HG03575 (cell line): ENCODE measurements at regions not wholly inside any gene's neighbourhood (a gene's known extent, or its start where the extent isn't known, plus 50 kb on each side); places are given as distances from the start of the nearest gene placed in this dataset.

ENCODE experiments used
- ATAC-seq: cut with Tn5 transposase; IDR thresholded peaks from one replicate; pipeline ENCODE4 v1.9.1; 2021; ENCODE audit not compliant: unreplicated experiment, insufficient number of reproducible peaks, low FRiP score; ENCODE audit errors: extremely low read depth

DNA sequence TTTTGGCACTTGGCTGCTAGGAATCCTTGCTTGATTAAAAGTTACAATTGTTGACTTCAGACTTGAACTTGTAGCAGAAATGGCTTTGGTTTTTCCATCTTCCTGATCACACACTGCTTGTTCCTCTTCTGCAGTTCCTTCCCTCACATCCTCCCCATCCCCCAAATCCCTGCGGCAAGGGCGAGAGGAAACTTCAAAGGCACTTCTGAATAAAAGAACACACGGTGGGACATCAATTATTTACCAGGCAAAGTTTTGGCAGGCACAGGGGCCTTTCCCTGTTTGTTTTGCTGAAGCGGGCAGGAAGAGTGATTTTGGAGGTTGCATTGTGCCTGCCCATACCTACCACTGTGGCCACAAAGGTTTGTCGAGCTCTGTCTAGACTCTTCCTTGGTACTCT lies 260.9 kb downstream of the KIF4B start:
- no peak for ATAC-seq

DNA sequence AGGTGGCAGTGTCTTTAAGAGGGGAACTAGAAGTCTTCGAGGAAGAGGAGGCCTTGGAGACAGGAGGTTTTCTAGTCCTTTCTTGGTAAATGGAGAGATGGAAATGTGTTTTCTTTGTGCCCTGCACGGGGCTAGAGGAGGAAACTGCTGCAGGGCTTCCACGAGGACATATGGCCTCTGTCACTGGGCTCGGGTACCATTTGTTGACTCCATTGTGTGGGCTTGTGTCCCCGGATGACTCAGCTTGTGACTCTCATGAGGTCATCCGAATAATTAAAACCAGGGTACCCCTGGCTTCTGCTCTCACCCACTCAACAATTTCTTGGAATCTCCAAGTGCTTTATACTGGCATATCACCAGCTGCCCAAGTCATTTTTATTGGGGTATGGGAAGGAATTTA lies 261.7 kb downstream of the KIF4B start:
- no peak for ATAC-seq

DNA sequence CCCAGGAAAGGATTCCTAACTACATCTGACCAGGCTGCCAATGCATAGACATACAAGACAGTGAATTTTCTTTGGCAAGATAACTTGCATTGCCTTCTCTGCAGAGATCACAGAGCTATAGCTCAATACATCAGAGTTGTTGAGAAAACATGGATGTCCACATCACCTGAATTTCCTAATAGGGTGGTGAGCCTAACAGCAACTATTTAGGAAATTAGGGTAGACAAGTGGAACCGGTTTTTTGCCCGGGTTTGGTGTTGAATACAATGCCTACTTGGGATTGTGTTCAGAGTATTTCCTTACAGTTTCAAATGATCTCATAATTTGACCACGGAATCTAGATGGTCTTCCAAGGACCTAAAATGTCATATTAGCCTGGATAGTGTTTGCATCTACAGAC lies 262.7 kb downstream of the KIF4B start:
- no peak for ATAC-seq

DNA sequence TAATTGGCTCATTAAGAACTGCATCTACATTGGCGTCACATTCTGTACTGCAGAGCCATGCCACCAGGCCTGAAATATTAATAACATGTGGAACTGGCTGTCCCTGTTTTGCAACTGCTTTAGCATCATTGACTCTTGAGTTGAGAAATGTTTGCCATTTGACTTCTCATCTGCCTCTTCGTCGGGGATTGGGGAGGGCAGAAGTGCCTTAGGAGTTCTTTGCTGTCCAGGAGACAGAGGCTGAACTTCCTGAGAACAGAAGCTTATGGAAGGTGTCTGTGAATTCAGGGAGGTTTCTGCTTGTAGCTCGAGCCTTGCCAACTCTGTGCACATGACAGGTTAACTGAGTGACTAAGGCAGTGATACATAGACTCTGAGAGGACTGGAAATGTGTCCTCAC lies 265.0 kb downstream of the KIF4B start:
- ATAC-seq, result no peak

- no peak for ATAC-seq
These were observed 269.1 kb downstream of the KIF4B start for GRCh38 chr5:155282503-155283107.

- ATAC-seq, result no peak
These were observed 272.2 kb downstream of the KIF4B start for GRCh38 chr5:155285706-155286105.

DNA sequence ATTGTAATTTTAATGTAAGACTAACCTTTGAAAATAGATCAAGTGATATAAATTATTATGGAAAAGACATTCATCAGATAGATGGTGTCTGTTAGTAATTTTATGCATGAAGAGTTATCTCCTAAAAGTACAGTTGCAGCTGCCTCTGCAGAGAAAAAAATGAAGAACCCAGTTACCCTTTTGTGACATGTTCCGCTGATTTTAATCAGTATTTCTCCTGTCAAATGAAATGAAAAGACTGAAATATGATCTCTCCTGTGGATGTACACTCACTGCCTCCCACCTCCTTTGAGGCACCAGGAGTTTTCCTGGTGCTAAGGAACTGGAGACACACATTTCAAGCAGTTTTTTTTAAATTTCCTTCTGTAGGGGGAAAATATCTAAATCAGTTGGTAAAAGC lies 277.4 kb downstream of the KIF4B start:
- no peak for ATAC-seq

GRCh38 chr5:155293605-155294178 lies 280.1 kb downstream of the KIF4B start:
- no peak for ATAC-seq

DNA sequence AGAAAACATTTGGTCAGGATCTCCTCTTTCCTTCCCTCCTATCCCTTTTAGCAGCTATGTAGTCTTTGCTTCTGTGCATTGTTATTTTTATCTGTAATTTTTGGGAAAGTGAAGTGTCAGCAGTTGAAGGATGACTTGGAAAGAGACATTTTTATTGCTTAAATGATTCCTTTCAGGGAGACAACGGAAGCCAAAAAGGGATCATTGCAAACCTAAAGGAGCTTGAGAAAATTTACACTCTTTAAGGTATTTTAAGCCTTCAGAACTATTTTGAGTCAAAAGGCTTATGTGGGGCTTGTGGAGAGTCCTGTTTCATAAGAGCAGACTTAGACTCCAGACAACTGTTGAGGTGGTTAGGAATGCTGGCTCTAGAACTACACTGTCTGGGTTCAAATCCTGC lies 281.6 kb downstream of the KIF4B start:
- no peak for ATAC-seq

DNA sequence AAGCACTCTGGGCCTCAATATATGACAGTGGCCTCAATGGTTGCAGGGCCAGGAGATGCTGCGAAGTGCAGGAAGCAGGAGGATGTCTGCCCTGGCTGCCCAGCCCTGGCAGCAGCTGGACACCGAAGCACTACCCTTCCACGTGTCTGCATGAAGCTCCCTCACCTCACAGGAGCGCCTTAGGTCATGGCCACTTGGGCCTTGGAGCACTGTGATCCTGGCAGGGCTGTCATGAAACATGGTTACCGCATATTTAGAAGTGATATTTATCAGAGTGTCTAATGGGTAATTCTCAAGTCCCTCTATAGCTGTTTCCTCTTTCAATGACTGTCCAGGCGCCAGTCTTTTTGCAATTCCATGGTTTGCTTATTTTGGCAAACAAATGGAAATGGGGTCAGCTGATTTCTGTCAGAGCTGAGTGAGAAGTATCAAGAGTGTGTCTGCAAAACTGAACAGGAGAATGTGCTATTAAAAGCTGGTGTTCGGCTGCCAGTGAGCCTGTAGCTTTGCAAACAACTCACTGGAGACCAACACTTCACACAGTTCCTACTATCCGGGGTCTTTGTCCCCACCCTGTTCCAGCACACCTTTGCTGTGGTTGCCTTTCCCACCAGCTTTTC lies 285.9 kb downstream of the KIF4B start:
- no peak for ATAC-seq

GRCh38 chr5:155303120-155303519 lies 289.6 kb downstream of the KIF4B start:
- ATAC-seq, result no peak

DNA sequence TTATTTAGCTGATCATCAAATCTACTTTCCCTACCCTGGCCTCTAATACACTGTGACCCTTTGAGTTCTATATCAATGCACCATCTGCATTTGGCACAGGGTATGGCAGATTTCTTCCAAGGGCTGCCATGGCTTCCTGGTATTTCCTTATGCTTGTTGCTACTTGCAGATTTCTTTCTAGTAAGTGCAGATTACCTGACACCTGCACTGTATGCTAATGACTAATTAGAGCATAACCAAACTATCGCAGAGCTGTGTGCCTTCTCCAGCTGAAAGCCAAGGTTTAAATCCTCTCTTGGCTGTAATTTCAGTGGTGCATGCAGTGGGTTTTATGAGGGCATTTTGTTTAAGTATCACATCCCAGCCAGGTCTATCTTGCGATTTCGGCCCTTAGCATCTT lies 293.7 kb downstream of the KIF4B start:
- ATAC-seq, result no peak

- no peak for ATAC-seq
These were observed 294.7 kb downstream of the KIF4B start for GRCh38 chr5:155308289-155308688.

DNA sequence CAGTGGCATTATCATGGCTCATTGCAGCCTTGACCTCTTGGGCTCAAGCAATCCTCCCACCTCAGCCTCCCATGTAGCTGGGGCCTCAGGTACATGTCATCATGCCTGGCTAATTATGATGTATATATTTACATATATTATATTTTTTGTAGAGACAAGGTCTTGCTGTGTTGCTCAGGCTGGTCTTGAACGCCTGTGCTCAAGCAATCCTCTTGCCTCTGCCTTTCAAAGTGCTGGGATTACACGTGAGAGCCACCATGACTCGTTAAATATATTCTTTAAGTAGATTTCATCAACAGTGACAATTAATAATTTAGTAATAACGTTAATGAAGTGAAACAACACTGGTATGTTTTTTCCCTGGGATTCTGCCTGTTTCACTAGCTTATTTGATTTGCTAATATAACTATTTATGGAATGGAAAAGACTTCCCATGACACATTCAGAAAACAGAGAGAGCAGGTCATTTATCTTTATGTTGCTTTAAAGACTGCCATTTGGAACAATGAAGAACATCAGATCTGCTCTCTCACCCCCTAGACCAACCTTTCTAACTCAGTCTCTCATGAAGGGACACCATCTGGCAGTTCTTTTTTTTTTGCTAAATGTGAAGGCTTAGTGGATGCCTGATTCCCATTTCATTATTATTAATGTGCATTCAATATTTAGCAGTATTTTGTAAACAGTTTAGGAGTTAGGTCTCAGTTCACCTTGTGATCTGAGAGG lies 295.6 kb downstream of the KIF4B start:
- ATAC-seq, result no peak

DNA sequence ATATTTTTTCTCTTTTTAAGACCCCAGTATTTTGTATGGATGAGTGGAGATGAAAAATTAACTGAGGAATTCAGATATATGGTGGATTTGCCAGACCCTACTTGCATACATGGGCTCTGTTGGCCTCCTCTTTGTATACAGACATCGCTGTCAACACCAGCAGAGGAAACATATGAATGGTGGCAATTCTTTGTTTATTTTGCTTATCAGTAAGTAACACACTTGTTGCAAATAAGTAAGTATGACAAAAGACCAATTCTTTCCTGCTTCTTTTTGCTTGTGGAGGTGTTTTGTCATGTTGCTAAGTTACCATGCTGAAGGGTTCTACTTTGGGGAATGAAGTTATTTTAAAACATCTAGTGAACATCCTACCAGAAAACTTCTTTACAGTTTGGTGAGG lies 298.2 kb downstream of the KIF4B start:
- ATAC-seq, result no peak

GRCh38 chr5:155313518-155313917 lies 300.0 kb downstream of the KIF4B start:
- no peak for ATAC-seq

GRCh38 chr5:155316070-155316714 lies 302.6 kb downstream of the KIF4B start:
- ATAC-seq, result no peak

DNA sequence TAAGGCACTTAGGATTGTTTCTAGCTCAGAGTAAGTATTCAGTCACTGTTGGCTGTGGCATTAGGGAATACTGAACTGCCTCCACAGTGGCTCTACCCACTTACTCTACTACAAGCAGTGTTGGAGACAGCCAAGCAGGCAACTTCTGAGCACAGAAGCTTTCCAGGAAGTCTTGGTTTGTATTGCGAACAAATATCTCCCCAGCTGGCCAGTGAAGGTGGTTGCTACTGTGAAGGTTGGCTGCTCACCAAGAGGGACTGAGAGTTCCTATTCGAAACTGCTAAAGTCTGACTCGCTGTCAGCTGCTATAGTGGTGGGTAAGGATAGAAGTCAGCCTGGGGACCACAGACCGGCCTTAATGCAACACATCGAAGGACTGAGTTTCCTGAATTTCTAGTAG lies 319.1 kb downstream of the KIF4B start:
- no peak for ATAC-seq

GRCh38 chr5:155342956-155343355 lies 329.4 kb downstream of the KIF4B start:
- ATAC-seq, result no peak

DNA sequence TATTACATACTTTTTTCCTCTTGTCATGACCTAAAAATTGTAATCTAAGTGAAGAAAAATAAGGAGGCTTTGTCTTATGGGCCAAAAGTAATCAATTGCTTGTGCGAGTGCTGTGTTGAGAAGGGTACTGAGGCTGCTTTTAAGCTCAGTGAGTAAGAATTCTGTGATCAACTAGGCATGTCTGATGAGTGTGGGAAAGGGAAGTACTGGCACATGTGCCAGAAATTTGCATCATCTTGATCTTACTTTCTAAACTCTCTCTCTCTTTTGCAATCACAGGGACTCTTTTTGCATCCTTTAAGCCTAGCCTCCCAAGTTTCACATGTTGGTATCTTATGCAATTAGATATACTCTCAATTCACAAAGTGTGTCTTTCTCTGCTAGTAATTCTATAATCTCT lies 329.9 kb downstream of the KIF4B start:
- no peak for ATAC-seq
